ENCODE measurements at regions not wholly inside any gene's neighbourhood (a gene's known extent, or its start where the extent isn't known, plus 50 kb on each side); places are given as distances from the start of the nearest gene placed in this dataset.

DNA sequence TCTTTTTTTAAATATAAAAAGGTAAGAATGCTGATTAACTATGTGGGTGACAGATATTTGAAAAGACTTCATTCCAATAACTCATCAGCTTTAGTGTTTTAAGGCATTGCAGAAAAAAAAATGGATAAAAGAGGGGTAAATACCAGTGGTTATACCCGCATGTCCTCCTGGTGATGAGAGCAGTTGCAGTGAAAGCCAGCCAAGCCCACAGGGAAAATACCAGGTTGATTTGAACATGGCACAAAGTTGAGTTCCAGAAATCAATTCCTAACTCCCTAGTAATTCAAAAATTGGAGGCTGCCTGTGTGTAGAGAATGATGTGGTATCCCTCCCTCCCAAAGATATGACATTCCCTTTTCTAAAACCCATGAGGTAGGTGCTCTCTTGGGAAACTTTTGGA is 453.2 kb upstream of the SOX9 start:
- Histone ChIP-seq H3K27ac (replicated peaks) (no peak overlapping the region), H3K4me3 (replicated peaks; ENCODE audit: insufficient read depth, low read length) (no peak overlapping the region), H3K27me3 (ENCODE audit: insufficient read depth, poor library complexity, severe bottlenecking) (no peaks in the 10 kb centered on the region)
- no peak for DNase-seq (ENCODE audit: low read depth in 1 of 2, low spot score in 1 of 2)
- no peak for TF ChIP-seq SPI1 (IDR thresholded peaks at IDR 0.05; ENCODE audit: borderline replicate concordance, low read depth)
- no peak for TF ChIP-seq GABPA (IDR thresholded peaks at IDR 0.05; ENCODE audit: low read depth)
- TF ChIP-seq, protein P1, sequence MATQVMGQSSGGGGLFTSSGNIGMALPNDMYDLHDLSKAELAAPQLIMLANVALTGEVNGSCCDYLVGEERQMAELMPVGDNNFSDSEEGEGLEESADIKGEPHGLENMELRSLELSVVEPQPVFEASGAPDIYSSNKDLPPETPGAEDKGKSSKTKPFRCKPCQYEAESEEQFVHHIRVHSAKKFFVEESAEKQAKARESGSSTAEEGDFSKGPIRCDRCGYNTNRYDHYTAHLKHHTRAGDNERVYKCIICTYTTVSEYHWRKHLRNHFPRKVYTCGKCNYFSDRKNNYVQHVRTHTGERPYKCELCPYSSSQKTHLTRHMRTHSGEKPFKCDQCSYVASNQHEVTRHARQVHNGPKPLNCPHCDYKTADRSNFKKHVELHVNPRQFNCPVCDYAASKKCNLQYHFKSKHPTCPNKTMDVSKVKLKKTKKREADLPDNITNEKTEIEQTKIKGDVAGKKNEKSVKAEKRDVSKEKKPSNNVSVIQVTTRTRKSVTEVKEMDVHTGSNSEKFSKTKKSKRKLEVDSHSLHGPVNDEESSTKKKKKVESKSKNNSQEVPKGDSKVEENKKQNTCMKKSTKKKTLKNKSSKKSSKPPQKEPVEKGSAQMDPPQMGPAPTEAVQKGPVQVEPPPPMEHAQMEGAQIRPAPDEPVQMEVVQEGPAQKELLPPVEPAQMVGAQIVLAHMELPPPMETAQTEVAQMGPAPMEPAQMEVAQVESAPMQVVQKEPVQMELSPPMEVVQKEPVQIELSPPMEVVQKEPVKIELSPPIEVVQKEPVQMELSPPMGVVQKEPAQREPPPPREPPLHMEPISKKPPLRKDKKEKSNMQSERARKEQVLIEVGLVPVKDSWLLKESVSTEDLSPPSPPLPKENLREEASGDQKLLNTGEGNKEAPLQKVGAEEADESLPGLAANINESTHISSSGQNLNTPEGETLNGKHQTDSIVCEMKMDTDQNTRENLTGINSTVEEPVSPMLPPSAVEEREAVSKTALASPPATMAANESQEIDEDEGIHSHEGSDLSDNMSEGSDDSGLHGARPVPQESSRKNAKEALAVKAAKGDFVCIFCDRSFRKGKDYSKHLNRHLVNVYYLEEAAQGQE (IDR thresholded peaks at IDR 0.05; ENCODE audit: insufficient replicate concordance, low read depth), result no peak
- no peak for TF ChIP-seq CTCF (IDR thresholded peaks at IDR 0.05; ENCODE audit: insufficient read depth, low read length)
- TF ChIP-seq POLR2AphosphoS5 (IDR thresholded peaks at IDR 0.05; ENCODE audit: low read depth), result no peak

DNA sequence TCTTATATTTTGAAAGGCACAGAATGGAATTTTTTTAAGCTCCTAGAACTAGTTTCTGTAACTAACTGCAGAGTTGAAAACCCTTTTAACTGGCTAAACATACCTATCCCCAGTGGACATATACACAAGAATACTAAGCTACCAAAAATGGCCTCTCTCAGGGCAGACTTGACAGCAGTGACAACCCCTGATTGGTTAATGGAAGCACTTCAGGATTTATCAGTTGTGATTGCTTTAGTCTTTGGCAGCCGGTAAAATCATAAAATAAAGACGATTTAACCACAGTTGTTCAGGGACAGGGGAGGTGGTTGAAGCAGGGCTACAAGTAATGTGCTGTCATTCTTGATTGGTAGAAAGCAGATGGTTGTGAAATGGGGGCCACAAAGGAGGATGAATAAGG is 452.0 kb upstream of the SOX9 start:
- no peak overlapping the region for H3K4me3 ChIP-seq (replicated peaks; ENCODE audit: insufficient read depth, low read length)

DNA sequence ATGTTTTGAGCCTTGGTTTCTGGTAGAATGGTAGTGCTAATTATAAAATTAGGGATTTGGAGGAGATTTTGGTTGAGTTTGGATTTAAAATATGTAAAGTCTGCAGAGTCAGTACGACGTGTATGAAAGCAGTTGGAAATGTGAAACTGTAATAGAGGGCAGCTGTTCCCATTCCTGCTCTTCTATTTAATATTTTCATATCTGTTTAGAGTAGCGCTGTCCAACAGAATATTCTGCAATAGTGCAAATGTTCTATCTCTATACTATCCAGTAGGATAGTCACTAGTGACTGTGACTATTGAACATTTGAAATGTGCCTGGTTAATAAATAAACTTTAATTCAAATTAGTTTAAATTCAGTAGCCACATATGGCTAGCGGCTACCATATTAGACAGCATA is 443.4 kb upstream of the SOX9 start:
- TF ChIP-seq, protein P1 (IDR thresholded peaks at IDR 0.05; ENCODE audit: insufficient replicate concordance, low read depth), result no peak
- TF ChIP-seq CTCF (IDR thresholded peaks at IDR 0.05; ENCODE audit: insufficient read depth, low read length) (no peak), SPI1 (IDR thresholded peaks at IDR 0.05; ENCODE audit: borderline replicate concordance, low read depth) (no peak), GABPA (IDR thresholded peaks at IDR 0.05; ENCODE audit: low read depth) (no peak), POLR2AphosphoS5 (IDR thresholded peaks at IDR 0.05; ENCODE audit: low read depth) (no peak)
- no peak overlapping the region for H3K27ac ChIP-seq (replicated peaks)
- no peak for DNase-seq (ENCODE audit: low read depth in 1 of 2, low spot score in 1 of 2)
- peaks cover 2% of the 10 kb centered on the region for H3K27me3 ChIP-seq (ENCODE audit: insufficient read depth, poor library complexity, severe bottlenecking)
- no peak overlapping the region for H3K4me3 ChIP-seq (replicated peaks; ENCODE audit: insufficient read depth, low read length)

More for the DNA sequence above, 452.0 kb upstream of the SOX9 start:
- TF ChIP-seq POLR2AphosphoS5 (IDR thresholded peaks at IDR 0.05; ENCODE audit: low read depth) (no peak), CTCF (IDR thresholded peaks at IDR 0.05; ENCODE audit: insufficient read depth, low read length) (no peak), SPI1 (IDR thresholded peaks at IDR 0.05; ENCODE audit: borderline replicate concordance, low read depth) (no peak), GABPA (IDR thresholded peaks at IDR 0.05; ENCODE audit: low read depth) (no peak)
- TF ChIP-seq, protein P1 (IDR thresholded peaks at IDR 0.05; ENCODE audit: insufficient replicate concordance, low read depth), result no peak
- Histone ChIP-seq H3K27me3 (ENCODE audit: insufficient read depth, poor library complexity, severe bottlenecking) (no peaks in the 10 kb centered on the region), H3K27ac (replicated peaks) (no peak overlapping the region)
- DNase-seq (ENCODE audit: low read depth in 1 of 2, low spot score in 1 of 2), result no peak

Data from HL-60 (cell line).